Cardiac muscle cell (in vitro differentiated cells and primary cell): ENCODE measurements at regions not wholly inside any gene's neighbourhood (a gene's known extent, or its start where the extent isn't known, plus 50 kb on each side); places are given as distances from the start of the nearest gene placed in this dataset.

Experiments
- DNase-seq, 2 donors: peaks; one replicate each; pipeline versions ENCODE4 v3.0.0 to v3.0.0-alpha.2; 2010 to 2017; ENCODE audit warnings: low read depth in 1 of 2, low spot score in 1 of 2
- H3K27ac ChIP-seq: fragments of 200-600 bp; sonication (generic); 2 replicates; pipeline ENCODE4 v1.5.1; 2016
- H3K27me3 ChIP-seq: fragments of 200-600 bp; sonication (generic); 2 replicates; pipeline ENCODE4 v1.6.0; 2016; ENCODE audit warnings: control low read depth
- H3K36me3 ChIP-seq: fragments of 200-600 bp; sonication (generic); 2 replicates; pipeline ENCODE4 v1.5.1; 2016; ENCODE audit warnings: control low read depth
- H3K4me1 ChIP-seq: fragments of 200-600 bp; sonication (generic); 2 replicates; pipeline ENCODE4 v1.8.1; 2017; ENCODE audit warnings: low read depth, mild to moderate bottlenecking, mixed run types
- H3K4me3 ChIP-seq: fragments of 200-600 bp; sonication (generic); 2 replicates; pipeline ENCODE4 v1.5.1; 2016; ENCODE audit warnings: mild to moderate bottlenecking
- H3K9me3 ChIP-seq: fragments of 200-600 bp; sonication (generic); 2 replicates; pipeline ENCODE4 v1.5.1; 2017; ENCODE audit warnings: low read depth, mild to moderate bottlenecking, control low read depth
- CTCF ChIP-seq: IDR thresholded peaks from 2 replicates; pipeline ENCODE4 v1.5.1; 2012; ENCODE audit warnings: low read depth, mild to moderate bottlenecking, low read length

- Histone ChIP-seq H3K27ac (no peak overlapping the region), H3K4me3 (no peak overlapping the region), H3K4me1 (no peaks in the 10 kb centered on the region), H3K9me3 (no peaks in the 10 kb centered on the region), H3K36me3 (no peaks in the 10 kb centered on the region), H3K27me3 (peaks cover 8% of the 10 kb centered on the region)
- no peak for DNase-seq
- TF ChIP-seq CTCF, result no peak
Observed at GRCh38 chr7:155187061-155187785, 110.5 kb upstream of the INSIG1 start.

- Histone ChIP-seq H3K9me3 (no peaks in the 10 kb centered on the region), H3K4me3 (no peak overlapping the region)
- no peak for TF ChIP-seq CTCF
Observed at GRCh38 chr7:155188357-155188756, 109.3 kb upstream of the INSIG1 start.

GRCh38 chr7:155188821-155189581, 108.7 kb upstream of the INSIG1 start:
- Histone ChIP-seq H3K9me3 (no peaks in the 10 kb centered on the region), H3K4me3 (no peak overlapping the region), H3K27me3 (peaks cover 8% of the 10 kb centered on the region), H3K4me1 (no peaks in the 10 kb centered on the region), H3K36me3 (no peaks in the 10 kb centered on the region), H3K27ac (no peak overlapping the region)
- peak in 1 of 2 donors; percentile 45 for DNase-seq
- no peak for TF ChIP-seq CTCF

More at GRCh38 chr7:155188357-155188756, 109.3 kb upstream of the INSIG1 start:
- no peak overlapping the region for H3K27ac ChIP-seq
- H3K4me1 ChIP-seq, result no peaks in the 10 kb centered on the region
- H3K27me3 ChIP-seq, result peaks cover 8% of the 10 kb centered on the region
- H3K36me3 ChIP-seq, result no peaks in the 10 kb centered on the region
- no peak for DNase-seq

- Histone ChIP-seq H3K27ac (no peak overlapping the region), H3K27me3 (peaks cover 8% of the 10 kb centered on the region), H3K4me1 (no peaks in the 10 kb centered on the region), H3K9me3 (no peaks in the 10 kb centered on the region), H3K4me3 (no peak overlapping the region), H3K36me3 (no peaks in the 10 kb centered on the region)
- TF ChIP-seq CTCF, result no peak
- no peak for DNase-seq
Observed at GRCh38 chr7:155189590-155189989, 108.1 kb upstream of the INSIG1 start.

- Histone ChIP-seq H3K36me3 (no peaks in the 10 kb centered on the region), H3K4me3 (no peak overlapping the region), H3K27ac (no peak overlapping the region), H3K27me3 (peaks cover 8% of the 10 kb centered on the region), H3K4me1 (no peaks in the 10 kb centered on the region), H3K9me3 (no peaks in the 10 kb centered on the region)
- TF ChIP-seq CTCF, result peak; percentile 87
- peak; percentile 39 to 66 for DNase-seq
Observed at GRCh38 chr7:155190688-155191087, 107.0 kb upstream of the INSIG1 start.
